ENCODE measurements at regions not wholly inside any gene's neighbourhood (a gene's known extent, or its start where the extent isn't known, plus 50 kb on each side); places are given as distances from the start of the nearest gene placed in this dataset.

GRCh38 chr11:70849031-70849430 lies 403.3 kb downstream of the SHANK2 start (continued):
- TF ChIP-seq PKNOX1 (IDR thresholded peaks at IDR 0.05) (no peak), MAFK (IDR thresholded peaks at IDR 0.05; ENCODE audit: low read length) (no peak)

- Histone ChIP-seq H3K4me1 (replicated peaks in 1 of 2; ENCODE audit: control insufficient read depth in 2 of 2, insufficient read depth in 2 of 2, low read length in 2 of 2) (no peaks in the 10 kb centered on the region), H3K36me3 (ENCODE audit: control insufficient read depth, insufficient read depth, low read length) (no peaks in the 10 kb centered on the region), H3K27ac (ENCODE audit: extremely low read depth, low read depth, low read length) (no peak overlapping the region), H3K9ac (ENCODE audit: insufficient read depth in 1 of 2, low read depth in 2 of 2, low read length in 2 of 2) (no peak overlapping the region), H3K79me2 (ENCODE audit: control insufficient read depth, insufficient read depth, low read length) (no peaks in the 10 kb centered on the region), H3K9me1 (ENCODE audit: control insufficient read depth, insufficient read depth, low read length) (no peaks in the 10 kb centered on the region), H3K4me3 (no peak overlapping the region), H4K20me1 (replicated peaks; ENCODE audit: control insufficient read depth, insufficient read depth, low read length) (no peaks in the 10 kb centered on the region), H3K9me3 (replicated peaks; ENCODE audit: control insufficient read depth, insufficient read depth, low read depth, low read length) (no peaks in the 10 kb centered on the region), H3K4me2 (ENCODE audit: insufficient read depth, low read length) (no peak overlapping the region), H3K27me3 (ENCODE audit: control insufficient read depth in 2 of 2, insufficient read depth in 2 of 2, low read length in 2 of 2) (peaks cover 0 to 37% of the 10 kb centered on the region in 2 experiments; a peak in 2 of 5 replicates), H2AFZ (ENCODE audit: low read depth, low read length) (no peak overlapping the region)
- intact Hi-C loops (cut with micrococcal nuclease): no loop called here
- no peak for DNase-seq (ENCODE audit: extremely low read depth in 1 of 4, low spot score in 3 of 4)
- ATAC-seq: no peak
- ChIA-PET POLR2A (no interaction called here), CTCF (ENCODE audit: low intra/inter-chr PET ratio) (no interaction called here)
- in situ Hi-C loops (cut with MboI): no loop called here
- FAIRE-seq: no peak
- WGBS (ENCODE audit: insufficient coverage, low coverage, missing lambda C conversion rate): 0% methylated on average over 3 of the region's 3 CpGs
- no TSS peak for BruUV-seq (replicated peaks)
- TF ChIP-seq NFRKB (IDR thresholded peaks at IDR 0.05; ENCODE audit: low read depth) (no peak), RBM25 (IDR thresholded peaks at IDR 0.05; ENCODE audit: low read depth, low read length, severe bottlenecking) (peak; percentile 69)
These were observed 401.1 kb downstream of the SHANK2 start for GRCh38 chr11:70851308-70851707.

DNA sequence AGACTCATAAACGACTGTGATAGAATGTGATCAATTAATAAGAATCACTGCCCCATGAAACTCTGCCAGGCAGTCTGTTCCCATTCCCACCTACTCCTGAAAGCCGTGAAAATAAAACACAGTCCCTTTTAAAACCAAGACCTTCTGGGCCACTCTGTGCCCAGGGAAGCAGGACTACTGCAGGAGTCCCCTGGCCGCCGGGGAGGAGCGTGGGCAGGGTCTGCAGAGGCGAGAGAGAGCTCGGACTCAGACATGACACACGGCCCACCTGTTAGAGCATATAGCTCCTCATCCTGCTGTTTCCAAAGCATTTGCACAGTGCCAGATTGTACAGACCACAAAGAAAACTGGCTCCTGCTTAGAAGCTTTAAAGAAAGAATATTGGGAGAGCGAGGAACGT lies 400.5 kb downstream of the SHANK2 start:
- no peak overlapping the region for H3K4me2 ChIP-seq (ENCODE audit: insufficient read depth, low read length)
- H3K27ac ChIP-seq (ENCODE audit: extremely low read depth, low read depth, low read length): no peak overlapping the region
- ChIA-PET POLR2A (interaction anchor here (1.6 kb wide), 1 partner anchor 10 kb away, joined by 4 read pairs; no protein-coding TSS in a partner anchor), CTCF (ENCODE audit: low intra/inter-chr PET ratio) (no interaction called here)
- no peaks in the 10 kb centered on the region for H3K4me1 ChIP-seq (replicated peaks in 1 of 2; ENCODE audit: control insufficient read depth in 2 of 2, insufficient read depth in 2 of 2, low read length in 2 of 2)
- intact Hi-C loops (cut with micrococcal nuclease) (no loop called here), in situ Hi-C loops (cut with MboI) (no loop called here)
- DNase-seq (ENCODE audit: extremely low read depth in 1 of 4, low spot score in 3 of 4): no peak
- no peaks in the 10 kb centered on the region for H3K9me3 ChIP-seq (replicated peaks; ENCODE audit: control insufficient read depth, insufficient read depth, low read depth, low read length)
- no peaks in the 10 kb centered on the region for H3K36me3 ChIP-seq (ENCODE audit: control insufficient read depth, insufficient read depth, low read length)
- H3K4me3 ChIP-seq: no peak overlapping the region
- H3K79me2 ChIP-seq (ENCODE audit: control insufficient read depth, insufficient read depth, low read length): no peaks in the 10 kb centered on the region
- no TSS peak for BruUV-seq (replicated peaks)
- 0% methylated on average over 10 of the region's 10 CpGs for WGBS (ENCODE audit: insufficient coverage, low coverage, missing lambda C conversion rate)
- ATAC-seq: no peak
- no peak overlapping the region for H2AFZ ChIP-seq (ENCODE audit: low read depth, low read length)
- H4K20me1 ChIP-seq (replicated peaks; ENCODE audit: control insufficient read depth, insufficient read depth, low read length): no peaks in the 10 kb centered on the region
- no peak overlapping the region for H3K9ac ChIP-seq (ENCODE audit: insufficient read depth in 1 of 2, low read depth in 2 of 2, low read length in 2 of 2)
- FAIRE-seq: no peak
- no peaks in the 10 kb centered on the region for H3K9me1 ChIP-seq (ENCODE audit: control insufficient read depth, insufficient read depth, low read length)
- H3K27me3 ChIP-seq (ENCODE audit: control insufficient read depth in 2 of 2, insufficient read depth in 2 of 2, low read length in 2 of 2): peaks cover 0 to 31% of the 10 kb centered on the region in 2 experiments; a peak in 2 of 5 replicates
- TF ChIP-seq MTA2 (IDR thresholded peaks at IDR 0.05; ENCODE audit: low read depth): no peak
- TF ChIP-seq JUN (IDR thresholded peaks at IDR 0.05; ENCODE audit: borderline replicate concordance, low read depth, low read length): no peak
- no peak for TF ChIP-seq JUN (CRISPR knock-in tag; IDR thresholded peaks at IDR 0.05; ENCODE audit: borderline replicate concordance)
- TF ChIP-seq E2F3 (CRISPR knock-in tag; IDR thresholded peaks at IDR 0.05): no peak
- TF ChIP-seq MAFF (IDR thresholded peaks at IDR 0.05; ENCODE audit: low read length): no peak
- TF ChIP-seq DDX20 (tag; IDR thresholded peaks at IDR 0.05; ENCODE audit: low read depth): no peak
- no peak for TF ChIP-seq MTA1 (IDR thresholded peaks at IDR 0.05; ENCODE audit: borderline replicate concordance)
- TF ChIP-seq NFRKB (IDR thresholded peaks at IDR 0.05; ENCODE audit: low read depth): no peak
- TF ChIP-seq BCL6 (CRISPR knock-in tag; IDR thresholded peaks at IDR 0.05): no peak
- TF ChIP-seq BRF1 (IDR thresholded peaks at IDR 0.05; ENCODE audit: borderline replicate concordance, extremely low read depth, insufficient read length): no peak
- no peak for TF ChIP-seq TRIM28 (IDR thresholded peaks at IDR 0.05)
- no peak for TF ChIP-seq SETDB1 (IDR thresholded peaks at IDR 0.05; ENCODE audit: low read length)
- no peak for TF ChIP-seq ZNF121 (CRISPR knock-in tag; conservative IDR thresholded peaks at IDR 0.05)
- TF ChIP-seq GATA2 (CRISPR knock-in tag; IDR thresholded peaks at IDR 0.05): no peak

Data from K562 (cell line).